ENCODE measurements at regions not wholly inside any gene's neighbourhood (a gene's known extent, or its start where the extent isn't known, plus 50 kb on each side); places are given as distances from the start of the nearest gene placed in this dataset.
A peak's percentile ranks its signal among the peaks of the same experiment; 100 is the strongest.

GRCh38 chr21:16082038-16082816 lies 352.4 kb downstream of the USP25 start:
- H3K4me3 ChIP-seq (ENCODE audit: low read depth, low read length) = peak overlapping the region; percentile 15; the same call in 1 of the 2 replicates
- peak; percentile 3 for DNase-seq (ENCODE audit: low read depth)
- TF ChIP-seq CTCF (IDR thresholded peaks at IDR 0.05; ENCODE audit: insufficient read depth, low read depth, low read length, missing control alignments) = peak; percentile 18

GRCh38 chr21:16084776-16085364 lies 355.1 kb downstream of the USP25 start:
- TF ChIP-seq CTCF (IDR thresholded peaks at IDR 0.05; ENCODE audit: insufficient read depth, low read depth, low read length, missing control alignments) = no peak
- no peak for DNase-seq (ENCODE audit: low read depth)
- H3K4me3 ChIP-seq (ENCODE audit: low read depth, low read length) = no peak overlapping the region

GRCh38 chr21:16085421-16085820 lies 355.6 kb downstream of the USP25 start:
- TF ChIP-seq CTCF (IDR thresholded peaks at IDR 0.05; ENCODE audit: insufficient read depth, low read depth, low read length, missing control alignments) = no peak

GRCh38 chr21:16086121-16086520 lies 356.3 kb downstream of the USP25 start:
- DNase-seq (ENCODE audit: low read depth) = no peak
- no peak overlapping the region for H3K4me3 ChIP-seq (ENCODE audit: low read depth, low read length)
- TF ChIP-seq CTCF (IDR thresholded peaks at IDR 0.05; ENCODE audit: insufficient read depth, low read depth, low read length, missing control alignments) = no peak

More at GRCh38 chr21:16085421-16085820, 355.6 kb downstream of the USP25 start:
- DNase-seq (ENCODE audit: low read depth) = no peak
- no peak overlapping the region for H3K4me3 ChIP-seq (ENCODE audit: low read depth, low read length)

GRCh38 chr21:16086936-16087335 lies 357.2 kb downstream of the USP25 start:
- H3K4me3 ChIP-seq (ENCODE audit: low read depth, low read length) = no peak overlapping the region
- DNase-seq (ENCODE audit: low read depth) = no peak
- no peak for TF ChIP-seq CTCF (IDR thresholded peaks at IDR 0.05; ENCODE audit: insufficient read depth, low read depth, low read length, missing control alignments)

- H3K4me3 ChIP-seq (ENCODE audit: low read depth, low read length) = no peak overlapping the region
- no peak for DNase-seq (ENCODE audit: low read depth)
- TF ChIP-seq CTCF (IDR thresholded peaks at IDR 0.05; ENCODE audit: insufficient read depth, low read depth, low read length, missing control alignments) = no peak
Measured at GRCh38 chr21:16087523-16087922, 357.7 kb downstream of the USP25 start.
